ENCODE measurements at regions not wholly inside any gene's neighbourhood (a gene's known extent, or its start where the extent isn't known, plus 50 kb on each side); places are given as distances from the start of the nearest gene placed in this dataset.

DNA sequence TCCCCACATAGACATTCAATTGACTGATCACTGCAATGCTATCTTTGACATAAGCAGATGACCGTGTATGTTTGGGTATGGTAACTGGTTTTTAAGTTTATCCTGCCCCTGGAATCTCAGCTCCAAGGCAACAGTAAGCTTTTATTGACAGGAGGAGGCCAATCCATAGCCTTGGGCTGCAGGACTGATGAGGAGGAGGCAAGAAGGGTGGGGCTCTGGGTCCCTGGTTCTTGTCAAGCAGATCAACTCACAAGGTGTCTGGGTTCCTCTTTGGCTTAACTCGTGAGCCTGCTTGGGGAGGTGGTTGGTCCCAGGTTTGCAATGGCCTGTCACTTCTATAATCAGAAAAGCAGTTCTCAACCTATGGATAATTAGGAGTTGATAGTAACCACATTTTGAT, 113.2 kb upstream of the STX18 start:
- TF ChIP-seq, protein P1, sequence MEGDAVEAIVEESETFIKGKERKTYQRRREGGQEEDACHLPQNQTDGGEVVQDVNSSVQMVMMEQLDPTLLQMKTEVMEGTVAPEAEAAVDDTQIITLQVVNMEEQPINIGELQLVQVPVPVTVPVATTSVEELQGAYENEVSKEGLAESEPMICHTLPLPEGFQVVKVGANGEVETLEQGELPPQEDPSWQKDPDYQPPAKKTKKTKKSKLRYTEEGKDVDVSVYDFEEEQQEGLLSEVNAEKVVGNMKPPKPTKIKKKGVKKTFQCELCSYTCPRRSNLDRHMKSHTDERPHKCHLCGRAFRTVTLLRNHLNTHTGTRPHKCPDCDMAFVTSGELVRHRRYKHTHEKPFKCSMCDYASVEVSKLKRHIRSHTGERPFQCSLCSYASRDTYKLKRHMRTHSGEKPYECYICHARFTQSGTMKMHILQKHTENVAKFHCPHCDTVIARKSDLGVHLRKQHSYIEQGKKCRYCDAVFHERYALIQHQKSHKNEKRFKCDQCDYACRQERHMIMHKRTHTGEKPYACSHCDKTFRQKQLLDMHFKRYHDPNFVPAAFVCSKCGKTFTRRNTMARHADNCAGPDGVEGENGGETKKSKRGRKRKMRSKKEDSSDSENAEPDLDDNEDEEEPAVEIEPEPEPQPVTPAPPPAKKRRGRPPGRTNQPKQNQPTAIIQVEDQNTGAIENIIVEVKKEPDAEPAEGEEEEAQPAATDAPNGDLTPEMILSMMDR (IDR thresholded peaks at IDR 0.05) = no peak
- no peak for TF ChIP-seq POLR2A (IDR thresholded peaks at IDR 0.05)
- TF ChIP-seq EP300 (IDR thresholded peaks at IDR 0.05; ENCODE audit: low read depth) = no peak
- TF ChIP-seq POLR2AphosphoS5 (IDR thresholded peaks at IDR 0.05) = no peak
